Hematopoietic multipotent progenitor cell treated with erythropoietin and hydrocortisone succinate and interleukin-3 and kit ligand, for 8 days (in vitro differentiated cells): ENCODE measurements at regions not wholly inside any gene's neighbourhood (a gene's known extent, or its start where the extent isn't known, plus 50 kb on each side); places are given as distances from the start of the nearest gene placed in this dataset.

Source experiments
- DNase-seq: peaks from one replicate; pipeline ENCODE4 v3.0.0-alpha.2; 2015

- DNase-seq, result no peak
These were observed 98.0 kb upstream of the TLE3 start for GRCh38 chr15:70195587-70196305.

- no peak for DNase-seq
These were observed 97.5 kb upstream of the TLE3 start for GRCh38 chr15:70195171-70195570.

- no peak for DNase-seq
These were observed 96.5 kb upstream of the TLE3 start for GRCh38 chr15:70194266-70194665.

GRCh38 chr15:70193734-70194133 is 96.0 kb upstream of the TLE3 start:
- DNase-seq, result no peak

- no peak for DNase-seq
These were observed 94.8 kb upstream of the TLE3 start for GRCh38 chr15:70192490-70192889.

- DNase-seq, result no peak
These were observed 94.3 kb upstream of the TLE3 start for GRCh38 chr15:70192041-70192440.

GRCh38 chr15:70190965-70191364 is 93.2 kb upstream of the TLE3 start:
- no peak for DNase-seq

GRCh38 chr15:70189826-70190695 is 92.3 kb upstream of the TLE3 start:
- no peak for DNase-seq

GRCh38 chr15:70188286-70188685 is 90.6 kb upstream of the TLE3 start:
- no peak for DNase-seq

GRCh38 chr15:70187331-70187730 is 89.6 kb upstream of the TLE3 start:
- DNase-seq, result no peak

- DNase-seq, result no peak
These were observed 88.4 kb upstream of the TLE3 start for GRCh38 chr15:70186152-70186551.

GRCh38 chr15:70185251-70185711 is 87.6 kb upstream of the TLE3 start:
- no peak for DNase-seq

- no peak for DNase-seq
These were observed 85.4 kb upstream of the TLE3 start for GRCh38 chr15:70182858-70183695.

- DNase-seq, result no peak
These were observed 84.0 kb upstream of the TLE3 start for GRCh38 chr15:70181626-70182255.

- DNase-seq, result no peak
These were observed 82.6 kb upstream of the TLE3 start for GRCh38 chr15:70180186-70180875.

- no peak for DNase-seq
These were observed 81.7 kb upstream of the TLE3 start for GRCh38 chr15:70179309-70179892.

GRCh38 chr15:70178335-70179084 is 80.8 kb upstream of the TLE3 start:
- no peak for DNase-seq

- DNase-seq, result no peak
These were observed 75.0 kb upstream of the TLE3 start for GRCh38 chr15:70172566-70173225.

GRCh38 chr15:70172124-70172523 is 74.4 kb upstream of the TLE3 start:
- no peak for DNase-seq

- DNase-seq, result peak; percentile 61
These were observed 73.7 kb upstream of the TLE3 start for GRCh38 chr15:70171256-70171886.
